ENCODE measurements at regions not wholly inside any gene's neighbourhood (a gene's known extent, or its start where the extent isn't known, plus 50 kb on each side); places are given as distances from the start of the nearest gene placed in this dataset.

DNA sequence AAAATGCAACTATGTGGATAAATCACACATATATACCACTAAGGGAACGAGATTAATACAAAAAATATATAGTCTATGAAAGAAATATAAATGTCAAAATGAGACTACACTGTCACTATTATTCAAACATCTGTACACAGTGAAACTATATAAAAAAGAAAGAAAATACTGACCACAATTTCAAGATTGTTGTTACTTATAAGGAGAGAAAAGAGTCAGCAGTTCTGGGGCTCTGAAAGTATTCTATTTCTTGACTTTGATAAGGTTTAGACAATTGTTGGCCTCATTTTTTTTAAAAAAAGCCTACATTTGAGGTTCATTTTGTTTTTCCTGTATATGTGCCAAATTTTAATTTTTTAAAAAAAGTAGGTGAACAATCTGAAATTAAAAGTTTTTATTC, 319.3 kb upstream of the CHRM3 start:
- Histone ChIP-seq H3K4me1 (ENCODE audit: control insufficient read depth, insufficient read depth, low read length, poor library complexity, severe bottlenecking) (no peaks in the 10 kb centered on the region), H3K27ac (ENCODE audit: low read depth, low read length, severe bottlenecking) (no peak overlapping the region), H3K9me3 (ENCODE audit: control insufficient read depth, low read length) (no peaks in the 10 kb centered on the region), H3K4me3 (ENCODE audit: extremely low read depth, insufficient read depth, low read length, poor library complexity, severe bottlenecking) (no peak overlapping the region), H3K36me3 (ENCODE audit: control insufficient read depth, insufficient read depth, low read length) (no peaks in the 10 kb centered on the region)
- no CpG with 5 or more reads among the region's 1 CpG for WGBS, 2 experiments (ENCODE audit: insufficient coverage in 2 of 2)

DNA sequence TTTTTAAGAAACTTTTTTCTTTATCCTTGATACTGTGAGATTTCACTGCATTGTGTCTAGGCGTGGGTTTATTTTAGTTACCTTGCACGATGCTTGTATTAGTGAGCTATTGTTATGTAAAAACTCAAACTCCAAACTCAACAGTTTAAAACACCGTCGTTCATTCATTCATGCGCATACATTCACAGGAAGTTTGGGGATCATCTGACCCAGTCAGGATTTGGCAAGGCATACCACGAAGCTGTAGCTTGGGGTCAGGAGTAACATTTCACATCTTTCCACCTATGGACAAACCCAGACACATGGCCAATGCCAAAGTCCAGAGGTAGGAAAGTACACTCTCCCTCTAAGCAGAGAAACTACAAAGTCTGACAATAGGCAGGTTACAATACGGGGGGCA, 324.6 kb upstream of the CHRM3 start:
- 83 to 100% methylated on average over 1 of the region's 7 CpGs for WGBS, 2 experiments (ENCODE audit: insufficient coverage in 2 of 2)
- Histone ChIP-seq H3K9me3 (ENCODE audit: control insufficient read depth, low read length) (no peaks in the 10 kb centered on the region), H3K36me3 (ENCODE audit: control insufficient read depth, insufficient read depth, low read length) (no peaks in the 10 kb centered on the region), H3K4me1 (ENCODE audit: control insufficient read depth, insufficient read depth, low read length, poor library complexity, severe bottlenecking) (no peaks in the 10 kb centered on the region), H3K4me3 (ENCODE audit: extremely low read depth, insufficient read depth, low read length, poor library complexity, severe bottlenecking) (no peak overlapping the region), H3K27ac (ENCODE audit: low read depth, low read length, severe bottlenecking) (no peak overlapping the region)

DNA sequence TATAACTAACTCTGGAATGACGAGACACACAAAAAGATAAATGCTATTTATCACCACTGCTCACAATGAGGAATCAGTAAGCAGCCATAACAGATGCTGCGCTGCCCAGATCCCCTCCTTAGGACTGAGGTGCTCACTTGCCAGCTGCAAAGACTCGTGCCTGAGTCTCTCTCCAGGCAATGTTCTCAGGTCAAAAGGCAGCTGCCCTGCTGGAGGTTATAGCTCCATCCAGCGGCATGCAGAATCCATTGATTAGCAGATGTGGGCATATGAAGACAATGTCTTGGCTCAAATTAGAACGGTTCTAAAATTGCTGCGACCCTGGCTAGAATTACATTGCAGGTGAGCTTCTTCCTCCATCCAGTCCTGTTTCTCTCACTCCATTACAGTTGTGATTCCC, 328.2 kb upstream of the CHRM3 start:
- Histone ChIP-seq H3K4me3 (ENCODE audit: extremely low read depth, insufficient read depth, low read length, poor library complexity, severe bottlenecking) (no peak overlapping the region), H3K4me1 (ENCODE audit: control insufficient read depth, insufficient read depth, low read length, poor library complexity, severe bottlenecking) (no peaks in the 10 kb centered on the region), H3K9me3 (ENCODE audit: control insufficient read depth, low read length) (peaks cover 4% of the 10 kb centered on the region), H3K27ac (ENCODE audit: low read depth, low read length, severe bottlenecking) (no peak overlapping the region), H3K36me3 (ENCODE audit: control insufficient read depth, insufficient read depth, low read length) (no peaks in the 10 kb centered on the region)
- 84 to 88% methylated on average over 4 to 6 of the region's 6 CpGs for WGBS, 2 experiments (ENCODE audit: insufficient coverage in 2 of 2)

GRCh38 chr1:239056940-239057339, 329.4 kb upstream of the CHRM3 start:
- Histone ChIP-seq H3K4me3 (ENCODE audit: extremely low read depth, insufficient read depth, low read length, poor library complexity, severe bottlenecking) (no peak overlapping the region), H3K9me3 (ENCODE audit: control insufficient read depth, low read length) (peaks cover 4% of the 10 kb centered on the region), H3K36me3 (ENCODE audit: control insufficient read depth, insufficient read depth, low read length) (no peaks in the 10 kb centered on the region), H3K4me1 (ENCODE audit: control insufficient read depth, insufficient read depth, low read length, poor library complexity, severe bottlenecking) (no peaks in the 10 kb centered on the region), H3K27ac (ENCODE audit: low read depth, low read length, severe bottlenecking) (no peak overlapping the region)
- 87 to 97% methylated on average over 3 of the region's 3 CpGs for WGBS, 2 experiments (ENCODE audit: insufficient coverage in 2 of 2)

GRCh38 chr1:239053279-239053678, 333.1 kb upstream of the CHRM3 start:
- Histone ChIP-seq H3K36me3 (ENCODE audit: control insufficient read depth, insufficient read depth, low read length) (no peaks in the 10 kb centered on the region), H3K9me3 (ENCODE audit: control insufficient read depth, low read length) (peaks cover 4% of the 10 kb centered on the region), H3K27ac (ENCODE audit: low read depth, low read length, severe bottlenecking) (no peak overlapping the region), H3K4me3 (ENCODE audit: extremely low read depth, insufficient read depth, low read length, poor library complexity, severe bottlenecking) (no peak overlapping the region), H3K4me1 (ENCODE audit: control insufficient read depth, insufficient read depth, low read length, poor library complexity, severe bottlenecking) (no peaks in the 10 kb centered on the region)
- WGBS, 2 experiments (ENCODE audit: insufficient coverage in 2 of 2), result 75 to 81% methylated on average over 3 of the region's 3 CpGs

DNA sequence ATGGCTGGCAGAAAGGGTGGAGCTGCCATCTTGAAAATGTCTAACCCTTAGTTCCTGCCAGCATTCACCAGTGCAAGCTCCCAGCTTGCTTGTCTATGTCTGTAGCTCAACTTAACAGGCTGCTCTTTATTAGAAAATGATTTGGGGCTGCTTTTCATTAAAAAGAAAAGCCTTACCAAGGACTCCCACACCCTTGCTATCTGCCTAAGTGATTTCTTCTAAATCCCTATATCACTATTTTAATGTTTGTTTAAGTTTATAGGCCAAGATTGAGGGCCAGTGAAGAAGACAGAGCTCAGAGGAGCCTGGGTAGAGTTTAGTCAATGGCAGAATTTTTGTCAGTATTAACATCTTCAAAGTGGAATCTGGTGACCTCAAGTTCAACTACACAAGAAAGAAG, 336.8 kb upstream of the CHRM3 start:
- H3K27ac ChIP-seq (ENCODE audit: low read depth, low read length, severe bottlenecking), result no peak overlapping the region
- no peak overlapping the region for H3K4me3 ChIP-seq (ENCODE audit: extremely low read depth, insufficient read depth, low read length, poor library complexity, severe bottlenecking)

GRCh38 chr1:239044829-239045228, 341.5 kb upstream of the CHRM3 start:
- no peaks in the 10 kb centered on the region for H3K36me3 ChIP-seq (ENCODE audit: control insufficient read depth, insufficient read depth, low read length)
- no peaks in the 10 kb centered on the region for H3K9me3 ChIP-seq (ENCODE audit: control insufficient read depth, low read length)
- 67 to 81% methylated on average over 2 of the region's 3 CpGs for WGBS, 2 experiments (ENCODE audit: insufficient coverage in 2 of 2)
- H3K4me3 ChIP-seq (ENCODE audit: extremely low read depth, insufficient read depth, low read length, poor library complexity, severe bottlenecking), result no peak overlapping the region
- no peaks in the 10 kb centered on the region for H3K4me1 ChIP-seq (ENCODE audit: control insufficient read depth, insufficient read depth, low read length, poor library complexity, severe bottlenecking)
- no peak overlapping the region for H3K27ac ChIP-seq (ENCODE audit: low read depth, low read length, severe bottlenecking)

More for the DNA sequence above, 336.8 kb upstream of the CHRM3 start:
- H3K9me3 ChIP-seq (ENCODE audit: control insufficient read depth, low read length), result no peaks in the 10 kb centered on the region
- H3K4me1 ChIP-seq (ENCODE audit: control insufficient read depth, insufficient read depth, low read length, poor library complexity, severe bottlenecking), result no peaks in the 10 kb centered on the region
- H3K36me3 ChIP-seq (ENCODE audit: control insufficient read depth, insufficient read depth, low read length), result no peaks in the 10 kb centered on the region

- Histone ChIP-seq H3K4me3 (ENCODE audit: extremely low read depth, insufficient read depth, low read length, poor library complexity, severe bottlenecking) (no peak overlapping the region), H3K9me3 (ENCODE audit: control insufficient read depth, low read length) (no peaks in the 10 kb centered on the region), H3K4me1 (ENCODE audit: control insufficient read depth, insufficient read depth, low read length, poor library complexity, severe bottlenecking) (no peaks in the 10 kb centered on the region), H3K36me3 (ENCODE audit: control insufficient read depth, insufficient read depth, low read length) (no peaks in the 10 kb centered on the region), H3K27ac (ENCODE audit: low read depth, low read length, severe bottlenecking) (no peak overlapping the region)
- 100% methylated on average over 1 of the region's 2 CpGs for WGBS, 2 experiments (ENCODE audit: insufficient coverage in 2 of 2)
Observed at GRCh38 chr1:239040523-239040922, 345.8 kb upstream of the CHRM3 start.

DNA sequence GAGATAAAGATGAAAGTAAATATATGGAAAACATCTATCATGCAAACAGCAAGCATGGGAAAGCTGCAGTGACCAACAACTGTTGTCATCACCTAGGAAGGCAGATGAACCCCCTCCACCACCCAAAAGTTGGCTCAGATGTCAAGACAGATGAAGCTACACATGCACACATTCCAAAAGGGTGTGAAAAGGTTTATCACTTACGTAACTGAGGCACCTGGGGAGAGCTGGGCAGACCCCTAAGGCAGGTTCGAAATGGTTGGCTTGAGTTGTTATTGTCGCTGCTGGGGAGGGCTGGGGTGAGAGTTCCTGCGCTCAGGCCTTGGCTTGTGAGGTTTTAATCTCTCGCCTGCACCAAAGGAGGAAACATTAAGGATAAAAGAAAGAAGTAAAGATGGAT, 355.1 kb upstream of the CHRM3 start:
- Histone ChIP-seq H3K36me3 (ENCODE audit: control insufficient read depth, insufficient read depth, low read length) (no peaks in the 10 kb centered on the region), H3K27ac (ENCODE audit: low read depth, low read length, severe bottlenecking) (no peak overlapping the region), H3K4me3 (ENCODE audit: extremely low read depth, insufficient read depth, low read length, poor library complexity, severe bottlenecking) (no peak overlapping the region), H3K9me3 (ENCODE audit: control insufficient read depth, low read length) (no peaks in the 10 kb centered on the region), H3K4me1 (ENCODE audit: control insufficient read depth, insufficient read depth, low read length, poor library complexity, severe bottlenecking) (no peaks in the 10 kb centered on the region)
- WGBS, 2 experiments (ENCODE audit: insufficient coverage in 2 of 2), result 66% methylated on average over 4 of the region's 5 CpGs; no CpG with 5 or more reads in 1 of the 2 experiments

DNA sequence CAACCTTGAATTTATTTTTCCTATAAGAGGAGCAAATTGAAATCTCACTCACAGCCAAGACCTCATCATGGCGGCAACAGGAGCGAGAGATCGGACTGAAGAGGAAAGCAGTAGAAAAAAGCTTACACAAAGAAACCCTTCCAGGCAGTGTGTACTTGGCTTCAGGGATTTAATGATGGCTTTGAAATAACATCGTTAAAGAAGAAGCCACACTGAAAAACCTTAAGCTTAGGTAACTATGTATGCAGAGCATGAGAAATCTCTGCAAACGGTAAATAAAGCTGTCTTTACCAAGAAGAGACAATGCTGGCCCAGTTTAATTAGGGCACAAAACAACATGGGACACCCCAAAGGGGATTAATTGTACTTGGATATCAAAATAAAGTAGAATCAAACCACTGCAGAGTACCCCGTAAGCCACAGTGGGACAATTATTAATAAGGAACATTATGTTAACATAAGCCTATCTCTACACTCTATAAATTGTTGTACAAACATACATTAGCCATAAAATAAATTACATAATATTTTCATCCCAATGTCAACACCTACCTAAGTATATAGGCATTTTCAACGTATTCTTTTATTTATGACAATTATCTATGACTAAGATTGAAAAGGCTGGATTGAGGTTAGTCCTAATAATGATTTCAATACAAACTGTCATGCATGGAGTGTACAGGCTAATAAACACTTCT, 360.2 kb upstream of the CHRM3 start:
- WGBS, 2 experiments (ENCODE audit: insufficient coverage in 2 of 2), result 83% methylated on average over 2 of the region's 7 CpGs; no CpG with 5 or more reads in 1 of the 2 experiments
- no peaks in the 10 kb centered on the region for H3K4me1 ChIP-seq (ENCODE audit: control insufficient read depth, insufficient read depth, low read length, poor library complexity, severe bottlenecking)
- no peaks in the 10 kb centered on the region for H3K9me3 ChIP-seq (ENCODE audit: control insufficient read depth, low read length)
- H3K36me3 ChIP-seq (ENCODE audit: control insufficient read depth, insufficient read depth, low read length), result no peaks in the 10 kb centered on the region
- no peak overlapping the region for H3K4me3 ChIP-seq (ENCODE audit: extremely low read depth, insufficient read depth, low read length, poor library complexity, severe bottlenecking)
- H3K27ac ChIP-seq (ENCODE audit: low read depth, low read length, severe bottlenecking), result no peak overlapping the region

- Histone ChIP-seq H3K36me3 (ENCODE audit: control insufficient read depth, insufficient read depth, low read length) (no peaks in the 10 kb centered on the region), H3K9me3 (ENCODE audit: control insufficient read depth, low read length) (no peaks in the 10 kb centered on the region), H3K4me3 (ENCODE audit: extremely low read depth, insufficient read depth, low read length, poor library complexity, severe bottlenecking) (no peak overlapping the region), H3K27ac (ENCODE audit: low read depth, low read length, severe bottlenecking) (no peak overlapping the region), H3K4me1 (ENCODE audit: control insufficient read depth, insufficient read depth, low read length, poor library complexity, severe bottlenecking) (no peaks in the 10 kb centered on the region)
- 90 to 92% methylated on average over 6 to 7 of the region's 7 CpGs for WGBS, 2 experiments (ENCODE audit: insufficient coverage in 2 of 2)
Observed at GRCh38 chr1:239025223-239025622, 361.1 kb upstream of the CHRM3 start.
